Osteoblast (primary cell): ENCODE measurements at regions not wholly inside any gene's neighbourhood (a gene's known extent, or its start where the extent isn't known, plus 50 kb on each side); places are given as distances from the start of the nearest gene placed in this dataset.

ENCODE experiments used
- DNase-seq: peaks from one replicate; pipeline ENCODE4 v3.0.0; 2011; ENCODE audit warnings: low spot score, mixed read lengths; ENCODE audit not compliant: insufficient read length; ENCODE audit errors: missing footprints
- H2AFZ ChIP-seq: 2 replicates; pipeline ENCODE4 v1.6.0; 2011; ENCODE audit warnings: mild to moderate bottlenecking, low read length
- H3K27ac ChIP-seq: 2 replicates; pipeline ENCODE4 v1.5.1; 2011; ENCODE audit warnings: mild to moderate bottlenecking, low read depth, low read length, moderate library complexity
- H3K27me3 ChIP-seq: 2 replicates; pipeline ENCODE4 v1.6.0; 2012; ENCODE audit warnings: mild to moderate bottlenecking, control low read depth, inconsistent platforms, low read length, moderate library complexity; ENCODE audit not compliant: insufficient read depth
- H3K36me3 ChIP-seq: 2 replicates; pipeline ENCODE4 v1.5.1; 2011; ENCODE audit warnings: mild to moderate bottlenecking, low read length, control low read depth, moderate library complexity; ENCODE audit not compliant: insufficient read depth
- H3K4me1 ChIP-seq: 2 replicates; pipeline ENCODE4 v1.5.1; 2011; ENCODE audit warnings: mild to moderate bottlenecking, low read length, control low read depth, moderate library complexity; ENCODE audit not compliant: insufficient read depth
- H3K4me2 ChIP-seq: 2 replicates; pipeline ENCODE4 v1.6.0; 2011; ENCODE audit warnings: mild to moderate bottlenecking, low read length; ENCODE audit not compliant: insufficient read depth
- H3K4me3 ChIP-seq: fragments of 200-600 bp; sonication (generic); 3 replicates; pipeline ENCODE4 v1.5.1; 2012; ENCODE audit warnings: mild to moderate bottlenecking, low read length, inconsistent platforms; ENCODE audit not compliant: insufficient read depth
- H3K79me2 ChIP-seq: 2 replicates; pipeline ENCODE4 v1.6.0; 2012; ENCODE audit warnings: mild to moderate bottlenecking, low read length, control low read depth, inconsistent platforms; ENCODE audit not compliant: insufficient read depth
- H3K9me3 ChIP-seq: 2 replicates; pipeline ENCODE4 v1.5.1; 2011; ENCODE audit warnings: low read depth, low read length, control low read depth
- H4K20me1 ChIP-seq: 2 replicates; pipeline ENCODE4 v1.6.0; 2012; ENCODE audit warnings: mild to moderate bottlenecking, low read length, control low read depth; ENCODE audit not compliant: insufficient read depth
- CTCF ChIP-seq: IDR thresholded peaks from 2 replicates; pipeline ENCODE4 v1.5.1; 2011; ENCODE audit warnings: mild to moderate bottlenecking, low read depth, low read length, moderate library complexity; ENCODE audit errors: extremely low read depth

GRCh38 chr6:2542858-2543218, 207.9 kb downstream of the MYLK4 start:
- Histone ChIP-seq H3K27me3 (peaks cover 33% of the 10 kb centered on the region), H3K4me2 (no peak overlapping the region), H3K36me3 (no peaks in the 10 kb centered on the region), H3K4me3 (no peak overlapping the region), H3K79me2 (no peaks in the 10 kb centered on the region), H3K4me1 (peaks cover 9% of the 10 kb centered on the region), H2AFZ (no peak overlapping the region), H4K20me1 (no peaks in the 10 kb centered on the region), H3K9me3 (no peaks in the 10 kb centered on the region), H3K27ac (no peak overlapping the region)
- DNase-seq = no peak
- TF ChIP-seq CTCF = no peak

GRCh38 chr6:2542101-2542857, 208.4 kb downstream of the MYLK4 start:
- H3K4me3 ChIP-seq = no peak overlapping the region
- no peaks in the 10 kb centered on the region for H3K36me3 ChIP-seq
- no peaks in the 10 kb centered on the region for H4K20me1 ChIP-seq
- H2AFZ ChIP-seq = no peak overlapping the region
- H3K4me1 ChIP-seq = peaks cover 9% of the 10 kb centered on the region
- H3K4me2 ChIP-seq = no peak overlapping the region
- no peak overlapping the region for H3K27ac ChIP-seq
- H3K9me3 ChIP-seq = no peaks in the 10 kb centered on the region
- H3K79me2 ChIP-seq = no peaks in the 10 kb centered on the region
- no peak for TF ChIP-seq CTCF
- no peak for DNase-seq
- H3K27me3 ChIP-seq = peaks cover 38% of the 10 kb centered on the region

GRCh38 chr6:2536451-2536850, 214.3 kb downstream of the MYLK4 start:
- Histone ChIP-seq H2AFZ (no peak overlapping the region), H3K36me3 (no peaks in the 10 kb centered on the region), H3K4me1 (peaks cover 23% of the 10 kb centered on the region), H3K79me2 (no peaks in the 10 kb centered on the region), H3K27ac (no peak overlapping the region), H3K4me3 (no peak overlapping the region), H3K9me3 (no peaks in the 10 kb centered on the region), H3K27me3 (peaks cover 22% of the 10 kb centered on the region), H3K4me2 (no peak overlapping the region), H4K20me1 (no peaks in the 10 kb centered on the region)
- no peak for DNase-seq
- no peak for TF ChIP-seq CTCF

GRCh38 chr6:2535506-2535905, 215.2 kb downstream of the MYLK4 start:
- no peak overlapping the region for H3K4me3 ChIP-seq

More at GRCh38 chr6:2535506-2535905, 215.2 kb downstream of the MYLK4 start:
- Histone ChIP-seq H3K4me2 (no peak overlapping the region), H3K27ac (no peak overlapping the region), H3K4me1 (peaks cover 28% of the 10 kb centered on the region), H3K9me3 (no peaks in the 10 kb centered on the region), H4K20me1 (no peaks in the 10 kb centered on the region), H2AFZ (no peak overlapping the region), H3K79me2 (no peaks in the 10 kb centered on the region), H3K36me3 (no peaks in the 10 kb centered on the region), H3K27me3 (peaks cover 22% of the 10 kb centered on the region)
- no peak for DNase-seq
- no peak for TF ChIP-seq CTCF
